ENCODE measurements at regions not wholly inside any gene's neighbourhood (a gene's known extent, or its start where the extent isn't known, plus 50 kb on each side); places are given as distances from the start of the nearest gene placed in this dataset.

DNA sequence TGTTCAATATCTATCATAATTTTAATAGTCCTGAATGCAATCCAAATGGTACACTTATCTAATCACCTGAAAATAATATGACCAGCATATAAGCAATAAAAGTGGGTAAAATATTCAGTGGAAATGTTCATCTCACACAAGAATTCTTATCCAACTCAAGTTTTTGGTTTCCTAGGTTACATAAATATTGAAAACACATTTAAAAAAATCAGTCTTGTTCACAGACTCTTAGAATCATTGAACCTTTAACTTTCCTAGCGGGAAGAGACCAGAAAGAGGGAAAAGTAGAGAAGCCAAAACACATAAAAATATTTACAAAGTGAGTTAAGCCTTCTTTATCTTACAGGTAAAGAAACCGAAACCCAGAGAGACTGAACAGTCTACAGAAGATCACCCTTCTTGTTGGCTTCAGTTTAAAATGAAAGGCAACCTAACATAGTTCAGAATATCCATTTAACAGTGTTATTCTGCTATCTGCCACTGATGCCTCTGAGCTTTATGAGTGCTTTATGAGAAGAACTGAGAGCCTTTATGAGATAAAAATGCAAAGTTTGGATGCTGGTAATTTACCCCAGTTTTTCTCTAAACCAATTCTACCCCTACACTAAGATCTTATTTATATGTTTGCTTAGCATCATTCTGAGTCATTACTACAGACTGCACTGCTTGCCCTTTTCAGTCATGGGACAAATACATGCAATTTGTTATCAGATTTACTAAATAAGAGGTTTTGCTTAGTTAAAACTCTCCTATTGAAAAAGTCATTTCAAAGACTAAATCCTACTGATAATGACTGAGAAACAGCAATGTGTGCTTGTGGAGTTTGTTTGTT, 453.3 kb upstream of the INTU start:
- TF ChIP-seq POLR2A (IDR thresholded peaks at IDR 0.05): no peak
- TF ChIP-seq, protein P1, sequence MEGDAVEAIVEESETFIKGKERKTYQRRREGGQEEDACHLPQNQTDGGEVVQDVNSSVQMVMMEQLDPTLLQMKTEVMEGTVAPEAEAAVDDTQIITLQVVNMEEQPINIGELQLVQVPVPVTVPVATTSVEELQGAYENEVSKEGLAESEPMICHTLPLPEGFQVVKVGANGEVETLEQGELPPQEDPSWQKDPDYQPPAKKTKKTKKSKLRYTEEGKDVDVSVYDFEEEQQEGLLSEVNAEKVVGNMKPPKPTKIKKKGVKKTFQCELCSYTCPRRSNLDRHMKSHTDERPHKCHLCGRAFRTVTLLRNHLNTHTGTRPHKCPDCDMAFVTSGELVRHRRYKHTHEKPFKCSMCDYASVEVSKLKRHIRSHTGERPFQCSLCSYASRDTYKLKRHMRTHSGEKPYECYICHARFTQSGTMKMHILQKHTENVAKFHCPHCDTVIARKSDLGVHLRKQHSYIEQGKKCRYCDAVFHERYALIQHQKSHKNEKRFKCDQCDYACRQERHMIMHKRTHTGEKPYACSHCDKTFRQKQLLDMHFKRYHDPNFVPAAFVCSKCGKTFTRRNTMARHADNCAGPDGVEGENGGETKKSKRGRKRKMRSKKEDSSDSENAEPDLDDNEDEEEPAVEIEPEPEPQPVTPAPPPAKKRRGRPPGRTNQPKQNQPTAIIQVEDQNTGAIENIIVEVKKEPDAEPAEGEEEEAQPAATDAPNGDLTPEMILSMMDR (IDR thresholded peaks at IDR 0.05): no peak
- intact Hi-C loops (cut with DNase I; ENCODE audit: low total_unique reads): no loop called here
- no peak for DNase-seq (ENCODE audit: low spot score in 2 of 2)
- no peak overlapping the region for H3K4me3 ChIP-seq (ENCODE audit: low read depth, poor library complexity, severe bottlenecking)
- 70 to 78% methylated on average over 2 of the region's 2 CpGs for WGBS, 2 donors

DNA sequence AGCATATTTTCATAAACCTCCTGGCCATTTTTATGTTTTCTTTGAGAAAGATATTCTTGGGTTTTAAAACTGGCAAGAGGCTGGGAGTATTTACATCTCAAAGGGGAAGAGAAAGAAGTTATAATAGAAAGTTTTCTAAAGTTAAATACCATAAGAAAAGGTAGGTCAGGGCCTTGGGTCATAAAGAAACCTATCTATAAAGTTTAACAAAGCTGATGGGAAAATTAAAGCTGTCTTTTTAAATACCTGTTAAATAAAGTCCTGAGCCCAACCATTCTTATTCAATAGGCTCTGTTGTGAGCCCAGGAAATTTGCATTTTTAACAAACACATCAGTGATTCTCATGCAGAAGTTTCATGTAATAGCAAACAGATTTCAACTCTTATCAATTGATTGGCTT, 451.8 kb upstream of the INTU start:
- intact Hi-C loops (cut with DNase I; ENCODE audit: low total_unique reads): no loop called here
- TF ChIP-seq, protein P1 (IDR thresholded peaks at IDR 0.05): no peak
- TF ChIP-seq POLR2A (IDR thresholded peaks at IDR 0.05): no peak
- no peak overlapping the region for H3K4me3 ChIP-seq (ENCODE audit: low read depth, poor library complexity, severe bottlenecking)
- DNase-seq (ENCODE audit: low spot score in 2 of 2): no peak

DNA sequence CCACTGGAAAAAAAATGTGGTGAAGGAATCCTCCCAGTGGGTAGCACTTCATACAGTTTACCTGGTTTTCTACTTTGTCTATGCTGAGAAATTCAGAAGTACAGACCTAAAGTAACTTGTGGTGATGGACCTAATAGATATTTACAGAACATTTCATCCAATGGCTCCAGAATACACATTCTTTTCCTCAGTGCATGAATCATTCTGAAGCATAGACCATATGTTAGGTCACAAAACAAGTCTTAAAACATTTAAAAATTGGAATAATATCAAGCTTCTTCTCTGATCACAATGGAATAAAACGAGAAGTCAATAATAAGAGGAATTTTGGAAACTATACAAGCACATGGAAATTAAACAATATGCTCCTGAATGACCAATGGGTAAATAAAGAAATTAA, 450.1 kb upstream of the INTU start:
- WGBS, 2 donors: 43 to 51% methylated on average over 1 of the region's 1 CpG
- intact Hi-C loops (cut with DNase I; ENCODE audit: low total_unique reads): no loop called here
- no peak for TF ChIP-seq POLR2A (IDR thresholded peaks at IDR 0.05)
- no peak overlapping the region for H3K4me3 ChIP-seq (ENCODE audit: low read depth, poor library complexity, severe bottlenecking)
- DNase-seq (ENCODE audit: low spot score in 2 of 2): no peak

DNA sequence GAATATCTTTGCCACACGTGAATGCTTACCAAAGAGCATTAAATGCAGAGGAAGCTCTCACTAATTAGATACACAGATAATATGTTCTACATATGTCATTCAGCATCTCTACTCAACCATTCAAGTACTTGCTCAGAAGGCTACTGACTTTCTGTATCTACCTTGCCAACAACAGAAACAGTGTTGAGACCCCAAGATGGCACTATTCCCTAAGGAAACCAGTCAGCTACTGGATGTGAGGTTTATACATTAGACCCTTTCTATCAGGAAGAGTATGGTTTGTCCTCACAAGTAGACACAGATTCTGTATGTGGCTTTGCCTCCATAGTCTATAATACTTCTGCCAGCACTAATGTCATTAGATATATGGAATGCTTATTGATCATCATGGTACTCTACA, 443.9 kb upstream of the INTU start:
- TF ChIP-seq POLR2A (IDR thresholded peaks at IDR 0.05): no peak
- TF ChIP-seq, protein P1 (IDR thresholded peaks at IDR 0.05): no peak
- DNase-seq (ENCODE audit: low spot score in 2 of 2): no peak
- H3K4me3 ChIP-seq (ENCODE audit: low read depth, poor library complexity, severe bottlenecking): no peak overlapping the region
- 61 to 73% methylated on average over 1 of the region's 1 CpG for WGBS, 2 donors
- intact Hi-C loops (cut with DNase I; ENCODE audit: low total_unique reads): no loop called here

DNA sequence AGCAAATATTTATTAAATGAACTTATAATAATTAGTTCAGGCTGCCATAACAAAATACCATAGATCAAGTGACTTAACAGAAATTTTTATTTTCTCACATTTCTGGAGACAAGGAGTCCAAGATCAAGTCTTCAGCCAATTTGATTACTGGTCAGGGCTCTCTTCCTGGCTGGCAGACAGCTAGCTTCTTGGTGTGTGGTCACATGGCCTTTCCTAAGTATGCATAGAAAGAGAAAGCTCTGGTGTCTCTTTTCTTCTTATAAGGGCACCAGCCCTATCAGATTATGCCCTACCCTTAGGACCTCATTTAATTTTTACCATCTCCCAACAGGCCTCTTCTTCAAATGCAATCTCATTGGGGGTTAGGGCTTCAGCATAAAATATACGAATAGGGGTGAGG, 438.5 kb upstream of the INTU start:
- intact Hi-C loops (cut with DNase I; ENCODE audit: low total_unique reads): no loop called here
- DNase-seq (ENCODE audit: low spot score in 2 of 2): no peak
- TF ChIP-seq, protein P1 (IDR thresholded peaks at IDR 0.05): no peak
- 93 to 94% methylated on average over 1 of the region's 1 CpG for WGBS, 2 donors
- H3K4me3 ChIP-seq (ENCODE audit: low read depth, poor library complexity, severe bottlenecking): no peak overlapping the region

DNA sequence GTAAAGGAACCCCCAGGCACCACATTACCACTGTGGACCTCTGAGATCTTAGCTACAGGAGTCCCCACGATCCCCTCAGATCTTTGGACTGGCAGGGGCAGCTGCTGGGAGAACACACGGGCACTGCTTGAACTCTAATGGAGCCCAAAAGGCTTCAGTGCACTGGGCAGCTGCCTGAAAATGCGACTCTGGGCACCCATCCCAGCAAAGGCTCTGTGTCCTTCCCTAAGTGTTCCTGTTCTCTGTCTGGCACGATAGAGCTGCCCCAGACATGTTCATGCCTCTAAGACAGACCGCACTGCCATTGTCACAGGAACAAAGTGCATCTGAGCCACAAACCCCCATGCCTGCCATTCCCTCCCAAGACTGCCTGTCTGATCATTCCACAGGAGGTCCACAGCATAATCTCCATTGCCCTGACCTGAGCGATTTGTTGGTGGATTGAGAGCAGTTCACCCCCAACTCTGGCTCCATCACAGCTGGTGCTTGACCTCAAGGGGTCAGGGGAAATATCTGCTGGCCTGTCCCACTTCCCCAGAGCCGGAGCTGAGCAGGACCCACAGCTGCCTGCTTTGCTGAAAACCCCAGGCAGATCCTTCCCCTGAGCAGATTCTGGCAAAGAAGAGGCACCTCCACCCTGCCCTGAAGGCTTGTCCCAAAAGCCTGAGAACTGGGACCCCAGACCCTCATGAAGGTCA, 436.0 kb upstream of the INTU start:
- 40 to 42% methylated on average over 7 of the region's 7 CpGs for WGBS, 2 donors
- no peak for TF ChIP-seq POLR2A (IDR thresholded peaks at IDR 0.05)
- TF ChIP-seq, protein P1 (IDR thresholded peaks at IDR 0.05): no peak
- DNase-seq (ENCODE audit: low spot score in 2 of 2): no peak
- no peak overlapping the region for H3K4me3 ChIP-seq (ENCODE audit: low read depth, poor library complexity, severe bottlenecking)
- intact Hi-C loops (cut with DNase I; ENCODE audit: low total_unique reads): no loop called here

Data from lower leg skin (tissue), 4 donors.